SH-SY5Y (cell line): ENCODE measurements at regions not wholly inside any gene's neighbourhood (a gene's known extent, or its start where the extent isn't known, plus 50 kb on each side); places are given as distances from the start of the nearest gene placed in this dataset.

Experiments
- GATA2 ChIP-seq: IDR thresholded peaks from 2 replicates; pipeline ENCODE4 v1.6.1; 2011; ENCODE audit warnings: mild to moderate bottlenecking, low read depth, low read length
- GATA3 ChIP-seq: IDR thresholded peaks from 2 replicates; pipeline ENCODE4 v1.6.1; 2011; ENCODE audit warnings: low read depth, mild to moderate bottlenecking, low read length, moderate library complexity

DNA sequence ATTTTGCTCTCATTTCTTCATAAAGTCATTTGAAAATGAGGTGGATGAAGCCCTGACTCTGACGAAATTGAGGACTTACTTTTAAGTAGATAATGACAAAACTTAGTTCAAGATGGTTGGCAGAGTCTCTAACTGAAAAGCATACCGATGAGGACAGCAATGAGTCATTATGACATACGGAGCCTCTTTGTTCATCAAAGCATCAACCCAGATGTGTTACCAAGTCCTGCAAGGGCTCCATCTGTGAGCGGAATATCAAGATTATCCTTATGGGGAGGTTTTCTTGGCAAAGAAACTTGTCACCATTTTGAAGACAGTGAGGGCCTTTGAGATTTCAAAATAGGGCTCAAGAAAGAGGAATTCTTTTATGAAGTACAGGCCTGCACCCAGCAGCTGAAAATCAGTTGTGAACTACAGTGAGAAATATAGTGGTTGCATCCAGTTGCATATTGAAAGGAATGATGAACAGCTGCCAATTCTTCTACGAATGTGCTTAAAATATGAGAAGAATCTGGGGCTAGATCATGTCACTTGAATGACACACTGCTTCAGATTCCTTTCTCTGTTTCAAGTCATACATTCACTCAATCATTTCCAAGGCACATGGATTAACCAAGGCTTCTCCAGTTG is 86.6 kb upstream of the SLC24A2 start:
- TF ChIP-seq GATA3 (no peak), GATA2 (no peak)
